ENCODE measurements at regions not wholly inside any gene's neighbourhood (a gene's known extent, or its start where the extent isn't known, plus 50 kb on each side); places are given as distances from the start of the nearest gene placed in this dataset.

- Mint-ChIP-seq H3K36me3 (ENCODE audit: low read depth) (no peaks in the 10 kb centered on the region), H3K4me3 (no peak overlapping the region), H3K4me1 (ENCODE audit: low read depth) (no peaks in the 10 kb centered on the region), H3K9me3 (peaks cover 25% of the 10 kb centered on the region), H3K27ac (no peak overlapping the region), H3K27me3 (ENCODE audit: insufficient read depth) (no peaks in the 10 kb centered on the region)
- no peak for DNase-seq (ENCODE audit: low spot score)
- intact Hi-C loops (cut with micrococcal nuclease), result no loop called here
These were observed 665.1 kb downstream of the RNF144B start for GRCh38 chr6:19052219-19052618.

- no peaks in the 10 kb centered on the region for H3K36me3 Mint-ChIP-seq (ENCODE audit: low read depth)
- no peak overlapping the region for H3K27ac Mint-ChIP-seq
- peaks cover 5% of the 10 kb centered on the region for H3K9me3 Mint-ChIP-seq
- H3K4me1 Mint-ChIP-seq (ENCODE audit: low read depth), result no peaks in the 10 kb centered on the region
- no peak overlapping the region for H3K4me3 Mint-ChIP-seq
- no peak for DNase-seq (ENCODE audit: low spot score)
- no peaks in the 10 kb centered on the region for H3K27me3 Mint-ChIP-seq (ENCODE audit: insufficient read depth)
- intact Hi-C loops (cut with micrococcal nuclease), result no loop called here
These were observed 672.0 kb downstream of the RNF144B start for GRCh38 chr6:19059102-19059501.

GRCh38 chr6:19067165-19067564, 680.0 kb downstream of the RNF144B start:
- intact Hi-C loops (cut with micrococcal nuclease), result no loop called here
- no peak overlapping the region for H3K4me3 Mint-ChIP-seq
- no peak for DNase-seq (ENCODE audit: low spot score)
- H3K27me3 Mint-ChIP-seq (ENCODE audit: insufficient read depth), result no peaks in the 10 kb centered on the region
- H3K36me3 Mint-ChIP-seq (ENCODE audit: low read depth), result no peaks in the 10 kb centered on the region
- H3K27ac Mint-ChIP-seq, result no peak overlapping the region
- H3K9me3 Mint-ChIP-seq, result peaks cover 3% of the 10 kb centered on the region
- H3K4me1 Mint-ChIP-seq (ENCODE audit: low read depth), result no peaks in the 10 kb centered on the region

GRCh38 chr6:19070520-19070919, 683.4 kb downstream of the RNF144B start:
- H3K4me3 Mint-ChIP-seq, result no peak overlapping the region
- no peak for DNase-seq (ENCODE audit: low spot score)
- H3K9me3 Mint-ChIP-seq, result peaks cover 12% of the 10 kb centered on the region
- no peak overlapping the region for H3K27ac Mint-ChIP-seq
- intact Hi-C loops (cut with micrococcal nuclease), result no loop called here
- H3K4me1 Mint-ChIP-seq (ENCODE audit: low read depth), result no peaks in the 10 kb centered on the region
- H3K36me3 Mint-ChIP-seq (ENCODE audit: low read depth), result no peaks in the 10 kb centered on the region
- no peaks in the 10 kb centered on the region for H3K27me3 Mint-ChIP-seq (ENCODE audit: insufficient read depth)

GRCh38 chr6:19083801-19084200, 696.7 kb downstream of the RNF144B start:
- intact Hi-C loops (cut with micrococcal nuclease), result no loop called here
- DNase-seq (ENCODE audit: low spot score), result no peak
- Mint-ChIP-seq H3K36me3 (ENCODE audit: low read depth) (no peaks in the 10 kb centered on the region), H3K4me3 (no peak overlapping the region), H3K27me3 (ENCODE audit: insufficient read depth) (no peaks in the 10 kb centered on the region), H3K4me1 (ENCODE audit: low read depth) (no peaks in the 10 kb centered on the region), H3K9me3 (peaks cover 10% of the 10 kb centered on the region), H3K27ac (no peak overlapping the region)

- no peak for DNase-seq (ENCODE audit: low spot score)
- H3K4me3 Mint-ChIP-seq, result no peak overlapping the region
- H3K9me3 Mint-ChIP-seq, result no peaks in the 10 kb centered on the region
- intact Hi-C loops (cut with micrococcal nuclease), result no loop called here
- no peaks in the 10 kb centered on the region for H3K27me3 Mint-ChIP-seq (ENCODE audit: insufficient read depth)
- H3K4me1 Mint-ChIP-seq (ENCODE audit: low read depth), result no peaks in the 10 kb centered on the region
- no peak overlapping the region for H3K27ac Mint-ChIP-seq
- H3K36me3 Mint-ChIP-seq (ENCODE audit: low read depth), result no peaks in the 10 kb centered on the region
These were observed 699.3 kb downstream of the RNF144B start for GRCh38 chr6:19086480-19086879.

- no peak for DNase-seq (ENCODE audit: low spot score)
- Mint-ChIP-seq H3K4me3 (no peak overlapping the region), H3K27ac (no peak overlapping the region), H3K36me3 (ENCODE audit: low read depth) (no peaks in the 10 kb centered on the region), H3K9me3 (no peaks in the 10 kb centered on the region), H3K4me1 (ENCODE audit: low read depth) (no peaks in the 10 kb centered on the region), H3K27me3 (ENCODE audit: insufficient read depth) (no peaks in the 10 kb centered on the region)
- intact Hi-C loops (cut with micrococcal nuclease), result no loop called here
These were observed 700.1 kb downstream of the RNF144B start for GRCh38 chr6:19087296-19087695.

- no peak overlapping the region for H3K4me3 Mint-ChIP-seq
- no peaks in the 10 kb centered on the region for H3K4me1 Mint-ChIP-seq (ENCODE audit: low read depth)
- DNase-seq (ENCODE audit: low spot score), result no peak
- no peaks in the 10 kb centered on the region for H3K9me3 Mint-ChIP-seq
- no peaks in the 10 kb centered on the region for H3K36me3 Mint-ChIP-seq (ENCODE audit: low read depth)
- no peaks in the 10 kb centered on the region for H3K27me3 Mint-ChIP-seq (ENCODE audit: insufficient read depth)
- no peak overlapping the region for H3K27ac Mint-ChIP-seq
- intact Hi-C loops (cut with micrococcal nuclease), result no loop called here
These were observed 700.7 kb downstream of the RNF144B start for GRCh38 chr6:19087897-19088296.

GRCh38 chr6:19100752-19101151, 713.6 kb downstream of the RNF144B start:
- Mint-ChIP-seq H3K4me3 (no peak overlapping the region), H3K36me3 (ENCODE audit: low read depth) (no peaks in the 10 kb centered on the region), H3K27me3 (ENCODE audit: insufficient read depth) (no peaks in the 10 kb centered on the region), H3K27ac (no peak overlapping the region), H3K4me1 (ENCODE audit: low read depth) (no peaks in the 10 kb centered on the region), H3K9me3 (no peaks in the 10 kb centered on the region)
- intact Hi-C loops (cut with micrococcal nuclease), result no loop called here
- DNase-seq (ENCODE audit: low spot score), result no peak

- H3K4me3 Mint-ChIP-seq, result no peak overlapping the region
- no peaks in the 10 kb centered on the region for H3K4me1 Mint-ChIP-seq (ENCODE audit: low read depth)
- DNase-seq (ENCODE audit: low spot score), result no peak
- no peaks in the 10 kb centered on the region for H3K36me3 Mint-ChIP-seq (ENCODE audit: low read depth)
- intact Hi-C loops (cut with micrococcal nuclease), result no loop called here
- H3K9me3 Mint-ChIP-seq, result peaks cover 3% of the 10 kb centered on the region
- H3K27ac Mint-ChIP-seq, result no peak overlapping the region
- no peaks in the 10 kb centered on the region for H3K27me3 Mint-ChIP-seq (ENCODE audit: insufficient read depth)
These were observed 715.8 kb downstream of the RNF144B start for GRCh38 chr6:19102936-19103335.

GRCh38 chr6:19107468-19107867, 720.3 kb downstream of the RNF144B start:
- no peak for DNase-seq (ENCODE audit: low spot score)
- no peaks in the 10 kb centered on the region for H3K27me3 Mint-ChIP-seq (ENCODE audit: insufficient read depth)
- intact Hi-C loops (cut with micrococcal nuclease), result no loop called here
- no peak overlapping the region for H3K27ac Mint-ChIP-seq
- no peak overlapping the region for H3K4me3 Mint-ChIP-seq
- peaks cover 15% of the 10 kb centered on the region for H3K9me3 Mint-ChIP-seq
- no peaks in the 10 kb centered on the region for H3K4me1 Mint-ChIP-seq (ENCODE audit: low read depth)
- H3K36me3 Mint-ChIP-seq (ENCODE audit: low read depth), result no peaks in the 10 kb centered on the region

- no peaks in the 10 kb centered on the region for H3K27me3 Mint-ChIP-seq (ENCODE audit: insufficient read depth)
- no peaks in the 10 kb centered on the region for H3K36me3 Mint-ChIP-seq (ENCODE audit: low read depth)
- intact Hi-C loops (cut with micrococcal nuclease), result no loop called here
- DNase-seq (ENCODE audit: low spot score), result no peak
- no peak overlapping the region for H3K27ac Mint-ChIP-seq
- H3K4me1 Mint-ChIP-seq (ENCODE audit: low read depth), result no peaks in the 10 kb centered on the region
- peaks cover 6% of the 10 kb centered on the region for H3K9me3 Mint-ChIP-seq
- no peak overlapping the region for H3K4me3 Mint-ChIP-seq
These were observed 715.6 kb upstream of the ID4 start for GRCh38 chr6:19121521-19121920.

GRCh38 chr6:19127081-19127480, 710.1 kb upstream of the ID4 start:
- Mint-ChIP-seq H3K27me3 (ENCODE audit: insufficient read depth) (no peaks in the 10 kb centered on the region), H3K9me3 (peaks cover 9% of the 10 kb centered on the region), H3K4me1 (ENCODE audit: low read depth) (no peaks in the 10 kb centered on the region), H3K36me3 (ENCODE audit: low read depth) (no peaks in the 10 kb centered on the region), H3K27ac (no peak overlapping the region), H3K4me3 (no peak overlapping the region)
- DNase-seq (ENCODE audit: low spot score), result no peak
- intact Hi-C loops (cut with micrococcal nuclease), result no loop called here

- intact Hi-C loops (cut with micrococcal nuclease), result no loop called here
- DNase-seq (ENCODE audit: low spot score), result no peak
- no peaks in the 10 kb centered on the region for H3K36me3 Mint-ChIP-seq (ENCODE audit: low read depth)
- H3K4me1 Mint-ChIP-seq (ENCODE audit: low read depth), result no peaks in the 10 kb centered on the region
- H3K27me3 Mint-ChIP-seq (ENCODE audit: insufficient read depth), result no peaks in the 10 kb centered on the region
- no peak overlapping the region for H3K4me3 Mint-ChIP-seq
- peaks cover 14% of the 10 kb centered on the region for H3K9me3 Mint-ChIP-seq
- no peak overlapping the region for H3K27ac Mint-ChIP-seq
These were observed 708.5 kb upstream of the ID4 start for GRCh38 chr6:19128701-19129100.

Measured in activated T-helper 1 cell treated with anti-CD3 and anti-CD28 coated beads, Interleukin-12 subunit alpha, Interleukin-12 subunit beta, Interleukin-2, Interleukin-4 antibody, amounts not matched to agents 30 ng/mL and 10 ng/mL and 1 ng/mL, durations not matched to agents 14 hours and 24 hours and 36 hours (primary cell).